Transverse colon (tissue), 4 donors: ENCODE measurements at regions not wholly inside any gene's neighbourhood (a gene's known extent, or its start where the extent isn't known, plus 50 kb on each side); places are given as distances from the start of the nearest gene placed in this dataset.

ENCODE experiments used
- DNase-seq: peaks from one replicate; pipeline ENCODE4 v3.0.0-alpha.2; 2019
- H3K27ac ChIP-seq, 4 donors: fragments of 200-600 bp; sonication (generic); 2 replicates each; pipeline ENCODE4 v1.5.1; 2016 to 2018; ENCODE audit warnings: inconsistent platforms in 4 of 4
- H3K27me3 ChIP-seq: fragments of 200-600 bp; sonication (generic); 2 replicates; pipeline ENCODE4 v1.5.1; 2017; ENCODE audit warnings: inconsistent platforms
- H3K36me3 ChIP-seq, 4 donors: fragments of 200-600 bp; sonication (generic); 2 replicates each; pipeline ENCODE4 v1.5.1; 2017 to 2019; ENCODE audit warnings: inconsistent platforms in 4 of 4
- H3K4me1 ChIP-seq, 4 donors: fragments of 200-600 bp; sonication (generic); 2 replicates each; pipeline ENCODE4 v1.5.1; 2017 to 2020; ENCODE audit warnings: inconsistent platforms in 4 of 4
- H3K4me3 ChIP-seq, 4 donors: fragments of 200-600 bp; sonication (generic); 1 replicate in 1 of 4; 2 replicates in 3 of 4; pipeline versions ENCODE4 v1.5.1 to v1.6.1; 2017 to 2019; ENCODE audit warnings: inconsistent platforms in 4 of 4
- H3K9me3 ChIP-seq, 2 donors: fragments of 200-600 bp; sonication (generic); 2 replicates each; pipeline ENCODE4 v1.5.1; 2017 to 2019; ENCODE audit warnings: inconsistent platforms in 2 of 2
- CTCF ChIP-seq, 5 experiments: fragments of 200-600 bp in 3 of 5; fragments of 450-650 bp in 2 of 5; sonication (generic) in 3 of 5; IDR thresholded peaks; 1 replicate in 2 of 5; 2 replicates in 3 of 5; pipeline ENCODE4 v1.5.1; 2016 to 2017; ENCODE audit warnings: antibody characterized with exemption in 5 of 5, inconsistent platforms in 3 of 5, mild to moderate bottlenecking in 2 of 5, moderate library complexity in 1 of 5
- EP300 ChIP-seq: sonication (generic); formaldehyde crosslinking; IDR thresholded peaks from one replicate; pipeline ENCODE4 v1.6.1; 2017; ENCODE audit warnings: antibody characterized with exemption, low read depth
- POLR2A ChIP-seq: fragments of 450-650 bp; IDR thresholded peaks from one replicate; pipeline ENCODE4 v1.6.1; 2016; ENCODE audit warnings: antibody characterized with exemption, mild to moderate bottlenecking, moderate library complexity
- POLR2AphosphoS5 ChIP-seq, 3 donors: sonication (generic); formaldehyde crosslinking; IDR thresholded peaks; one replicate each; pipeline ENCODE4 v1.6.1; 2016; ENCODE audit warnings: antibody characterized with exemption in 3 of 3
- WGBS, 2 donors: methylation state at CpG; one replicate each; pipeline ENCODE4 v1.1.5; 2018; ENCODE audit warnings: low coverage in 1 of 2; 5-methylcytosine and 5-hydroxymethylcytosine counted together
- in situ Hi-C, 4 donors: fragments of 200-750 bp; cut with MboI; loops; one replicate each; pipeline versions ENCODE4 v1.15.0 to v1.15.1; 2017; ENCODE audit warnings: low sequenced_read_pairs in 3 of 4, low pct_ligation_motif_present in 1 of 4, low pct_unique_long_range_greater_than_20kb in 1 of 4
- intact Hi-C: fragments of 100-400 bp; cut with DNase I; formaldehyde crosslinking; loops from one replicate; pipeline ENCODE4 v1.15.1; 2023; ENCODE audit warnings: low total_unique reads

- no peak for DNase-seq
- Histone ChIP-seq H3K27ac (no peak overlapping the region), H3K4me3 (no peak overlapping the region), H3K27me3 (no peaks in the 10 kb centered on the region), H3K9me3 (no peaks in the 10 kb centered on the region), H3K4me1 (no peaks in the 10 kb centered on the region), H3K36me3 (no peaks in the 10 kb centered on the region)
- in situ Hi-C loops = no loop called here
- intact Hi-C loops = no loop called here
- TF ChIP-seq POLR2AphosphoS5 (IDR thresholded peaks at IDR 0.05) (no peak), EP300 (no peak), POLR2A (no peak), CTCF (IDR thresholded peaks at IDR 0.05) (no peak)
- 43 to 52% methylated on average over 7 to 8 of the region's 8 CpGs for WGBS, 2 donors
These were observed 137.5 kb upstream of the TUT7 start for GRCh38 chr9:86491468-86492266.

- Histone ChIP-seq H3K27ac (no peak overlapping the region), H3K9me3 (no peaks in the 10 kb centered on the region), H3K36me3 (no peaks in the 10 kb centered on the region), H3K4me1 (peaks cover 0 to 4% (median 0%) of the 10 kb centered on the region in 4 donors), H3K4me3 (no peak overlapping the region), H3K27me3 (no peaks in the 10 kb centered on the region)
- WGBS, 2 donors = 86 to 100% methylated on average over 1 to 5 of the region's 7 CpGs
- in situ Hi-C loops (no loop called here), intact Hi-C loops (loop anchor here (5.0 kb wide), 2 partner anchors 459 to 839 kb away; partner anchors contain the start of gene GAS1)
- DNase-seq = no peak
- TF ChIP-seq POLR2A (no peak), EP300 (no peak), POLR2AphosphoS5 (IDR thresholded peaks at IDR 0.05) (no peak), CTCF (IDR thresholded peaks at IDR 0.05) (no peak)
These were observed 134.6 kb upstream of the TUT7 start for GRCh38 chr9:86488794-86489193.

GRCh38 chr9:86488345-86488744, 134.1 kb upstream of the TUT7 start:
- in situ Hi-C loops = no loop called here
- Histone ChIP-seq H3K36me3 (no peaks in the 10 kb centered on the region), H3K4me1 (peaks cover 0 to 4% (median 0%) of the 10 kb centered on the region in 4 donors), H3K9me3 (no peaks in the 10 kb centered on the region), H3K27me3 (no peaks in the 10 kb centered on the region), H3K27ac (no peak overlapping the region), H3K4me3 (no peak overlapping the region)
- DNase-seq = no peak
- intact Hi-C loops = loop anchor here (5.0 kb wide), 2 partner anchors 459 to 839 kb away; partner anchors contain the start of gene GAS1
- no peak for TF ChIP-seq CTCF (IDR thresholded peaks at IDR 0.05)
- 64% methylated on average over 6 of the region's 6 CpGs; no CpG with 5 or more reads in 1 of the 2 donors for WGBS, 2 donors

- no peak for DNase-seq
- no peaks in the 10 kb centered on the region for H3K27me3 ChIP-seq
- 82 to 90% methylated on average over 2 of the region's 2 CpGs for WGBS, 2 donors
- no peaks in the 10 kb centered on the region for H3K9me3 ChIP-seq
- H3K36me3 ChIP-seq = no peaks in the 10 kb centered on the region
- TF ChIP-seq CTCF (IDR thresholded peaks at IDR 0.05) (no peak), EP300 (no peak), POLR2A (no peak), POLR2AphosphoS5 (IDR thresholded peaks at IDR 0.05) (no peak)
- H3K4me1 ChIP-seq = peaks cover 0 to 4% (median 0%) of the 10 kb centered on the region in 4 donors
- H3K4me3 ChIP-seq = no peak overlapping the region
- no peak overlapping the region for H3K27ac ChIP-seq
- in situ Hi-C loops (no loop called here), intact Hi-C loops (loop anchor here (5.0 kb wide), 2 partner anchors 459 to 839 kb away; partner anchors contain the start of gene GAS1)
These were observed 133.6 kb upstream of the TUT7 start for GRCh38 chr9:86487838-86488233.
